Panc1 (cell line): ENCODE measurements at regions not wholly inside any gene's neighbourhood (a gene's known extent, or its start where the extent isn't known, plus 50 kb on each side); places are given as distances from the start of the nearest gene placed in this dataset.
"Not testable (repeated sequence)": the region's sequence is repeated elsewhere in the genome, so short reads cannot be mapped to it uniquely, and the experiment has no call there.

Source experiments
- ATAC-seq: fragments of 200-7000 bp; cut with Tn5 transposase; 2 replicates; pipeline ENCODE4 v1.9.1; 2020; ENCODE audit warnings: mild to moderate bottlenecking, moderate library complexity
- BruUV-seq: library from RNA; stranded (reverse); fragments of 400-500 nt; replicated peaks from 2 replicates; lab custom pipeline; 2021; lab: Mats Ljungman, UMichigan
- CTCF ChIA-PET: fragments of 300-600 bp; sonication (Branson Sonifier 250); formaldehyde crosslinking; loops from one replicate; lab custom pipeline; 2022; ENCODE audit warnings: antibody characterized with exemption; lab: Charles Lee
- POLR2A ChIA-PET: fragments of 300-600 bp; sonication (Branson Sonifier 250); formaldehyde crosslinking; loops from one replicate; lab custom pipeline; 2022; ENCODE audit warnings: antibody characterized with exemption; lab: Charles Lee
- DNase-seq: peaks from one replicate; pipeline ENCODE4 v3.0.0-alpha.2; 2010; ENCODE audit warnings: low read depth, low spot score
- H3K27ac ChIP-seq: 2 replicates; pipeline ENCODE4 v1.5.1; 2011; ENCODE audit warnings: mild to moderate bottlenecking, low read length, inconsistent platforms
- H3K27me3 ChIP-seq: fragments of 200-500 bp; sonication (Bioruptor generic); 2 replicates; pipeline ENCODE4 v1.6.0; 2014; ENCODE audit warnings: low read length, inconsistent platforms; ENCODE audit not compliant: control insufficient read depth, insufficient read depth
- H3K36me3 ChIP-seq: fragments of 200-500 bp; sonication (Bioruptor generic); 2 replicates; pipeline ENCODE4 v1.5.1; 2014; ENCODE audit warnings: inconsistent platforms, mild to moderate bottlenecking, low read length, moderate library complexity; ENCODE audit not compliant: control insufficient read depth, insufficient read depth
- H3K4me1 ChIP-seq: 2 replicates; pipeline ENCODE4 v1.5.1; 2011; ENCODE audit warnings: inconsistent platforms, mild to moderate bottlenecking, low read length, moderate library complexity; ENCODE audit not compliant: control insufficient read depth, insufficient read depth
- H3K4me3 ChIP-seq, 2 experiments: 2 replicates each; pipeline ENCODE4 v1.5.1; 2011 to 2012; ENCODE audit warnings: low read depth in 2 of 2, low read length in 2 of 2, mild to moderate bottlenecking in 2 of 2, inconsistent platforms in 1 of 2, moderate library complexity in 1 of 2
- H3K9me3 ChIP-seq: fragments of 200-500 bp; sonication (Bioruptor generic); 2 replicates; pipeline ENCODE4 v1.5.1; 2014; ENCODE audit warnings: low read depth, mild to moderate bottlenecking, inconsistent platforms, low read length, moderate library complexity; ENCODE audit not compliant: control insufficient read depth, insufficient read depth
- POLR2AphosphoS5 ChIP-seq: IDR thresholded peaks from 2 replicates; pipeline ENCODE4 v1.6.1; 2012; ENCODE audit warnings: mild to moderate bottlenecking, low read depth, low read length, moderate library complexity
- SIN3A ChIP-seq: IDR thresholded peaks from 2 replicates; pipeline ENCODE4 v1.6.1; 2012; ENCODE audit warnings: low read depth, mild to moderate bottlenecking, low read length, moderate library complexity, borderline replicate concordance; ENCODE audit not compliant: insufficient read depth
- TCF7L2 ChIP-seq: IDR thresholded peaks from 2 replicates; pipeline ENCODE4 v1.6.1; 2011; ENCODE audit warnings: mild to moderate bottlenecking, low read depth, low read length, inconsistent platforms
- in situ Hi-C: cut with HindIII; loops from 2 replicates; pipeline ENCODE4 v1.10.0; 2016; ENCODE audit warnings: low sequenced_read_pairs, low pct_unique_long_range_greater_than_20kb
- intact Hi-C: fragments of 100-400 bp; cut with micrococcal nuclease; formaldehyde crosslinking; loops from one replicate; pipeline ENCODE4 v1.10.0; 2022; ENCODE audit not compliant: unreplicated experiment
- TF ChIP-seq, protein P1 (sequence below): fragments of 450-650 bp; IDR thresholded peaks from 2 replicates; pipeline ENCODE4 v1.5.1; 2017; ENCODE audit warnings: mild to moderate bottlenecking
- TF ChIP-seq, protein P2 (sequence below), 2 experiments: IDR thresholded peaks; 2 replicates each; pipeline ENCODE4 v1.6.1; 2011 to 2012; ENCODE audit warnings: low read depth in 2 of 2, control low read depth in 1 of 2, low read length in 1 of 2, mild to moderate bottlenecking in 1 of 2, moderate library complexity in 1 of 2; ENCODE audit not compliant: insufficient read depth in 1 of 2

DNA sequence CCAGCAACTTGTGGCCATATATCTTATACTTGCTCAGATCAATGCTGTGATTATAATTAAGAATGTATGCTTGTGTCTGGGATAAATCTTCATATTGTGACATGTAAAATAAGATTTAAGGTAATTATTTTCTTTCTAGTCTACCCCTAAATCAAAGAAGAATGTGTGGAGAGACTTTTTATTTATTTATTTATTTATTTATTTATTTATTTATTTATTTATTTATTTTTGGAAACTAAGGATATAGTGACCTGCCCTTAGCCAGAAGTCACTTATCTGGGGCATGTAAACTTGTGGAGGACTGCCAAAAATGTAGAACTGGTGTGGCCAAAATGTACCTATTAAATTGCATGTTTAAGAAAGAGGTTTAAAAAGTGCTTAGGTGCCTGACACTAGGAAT lies 144.3 kb downstream of the BEND2 start:
- H3K36me3 ChIP-seq: no peaks in the 10 kb centered on the region
- ChIA-PET POLR2A (no interaction called here), CTCF (no interaction called here)
- ATAC-seq (no peak), DNase-seq (no peak)
- no TSS peak for BruUV-seq
- H3K27ac ChIP-seq: no peak overlapping the region
- in situ Hi-C loops (no loop called here), intact Hi-C loops (no loop called here)
- no peak for TF ChIP-seq TCF7L2
- TF ChIP-seq SIN3A: no peak
- TF ChIP-seq, protein P1, sequence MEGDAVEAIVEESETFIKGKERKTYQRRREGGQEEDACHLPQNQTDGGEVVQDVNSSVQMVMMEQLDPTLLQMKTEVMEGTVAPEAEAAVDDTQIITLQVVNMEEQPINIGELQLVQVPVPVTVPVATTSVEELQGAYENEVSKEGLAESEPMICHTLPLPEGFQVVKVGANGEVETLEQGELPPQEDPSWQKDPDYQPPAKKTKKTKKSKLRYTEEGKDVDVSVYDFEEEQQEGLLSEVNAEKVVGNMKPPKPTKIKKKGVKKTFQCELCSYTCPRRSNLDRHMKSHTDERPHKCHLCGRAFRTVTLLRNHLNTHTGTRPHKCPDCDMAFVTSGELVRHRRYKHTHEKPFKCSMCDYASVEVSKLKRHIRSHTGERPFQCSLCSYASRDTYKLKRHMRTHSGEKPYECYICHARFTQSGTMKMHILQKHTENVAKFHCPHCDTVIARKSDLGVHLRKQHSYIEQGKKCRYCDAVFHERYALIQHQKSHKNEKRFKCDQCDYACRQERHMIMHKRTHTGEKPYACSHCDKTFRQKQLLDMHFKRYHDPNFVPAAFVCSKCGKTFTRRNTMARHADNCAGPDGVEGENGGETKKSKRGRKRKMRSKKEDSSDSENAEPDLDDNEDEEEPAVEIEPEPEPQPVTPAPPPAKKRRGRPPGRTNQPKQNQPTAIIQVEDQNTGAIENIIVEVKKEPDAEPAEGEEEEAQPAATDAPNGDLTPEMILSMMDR: no peak
- TF ChIP-seq, protein P2, sequence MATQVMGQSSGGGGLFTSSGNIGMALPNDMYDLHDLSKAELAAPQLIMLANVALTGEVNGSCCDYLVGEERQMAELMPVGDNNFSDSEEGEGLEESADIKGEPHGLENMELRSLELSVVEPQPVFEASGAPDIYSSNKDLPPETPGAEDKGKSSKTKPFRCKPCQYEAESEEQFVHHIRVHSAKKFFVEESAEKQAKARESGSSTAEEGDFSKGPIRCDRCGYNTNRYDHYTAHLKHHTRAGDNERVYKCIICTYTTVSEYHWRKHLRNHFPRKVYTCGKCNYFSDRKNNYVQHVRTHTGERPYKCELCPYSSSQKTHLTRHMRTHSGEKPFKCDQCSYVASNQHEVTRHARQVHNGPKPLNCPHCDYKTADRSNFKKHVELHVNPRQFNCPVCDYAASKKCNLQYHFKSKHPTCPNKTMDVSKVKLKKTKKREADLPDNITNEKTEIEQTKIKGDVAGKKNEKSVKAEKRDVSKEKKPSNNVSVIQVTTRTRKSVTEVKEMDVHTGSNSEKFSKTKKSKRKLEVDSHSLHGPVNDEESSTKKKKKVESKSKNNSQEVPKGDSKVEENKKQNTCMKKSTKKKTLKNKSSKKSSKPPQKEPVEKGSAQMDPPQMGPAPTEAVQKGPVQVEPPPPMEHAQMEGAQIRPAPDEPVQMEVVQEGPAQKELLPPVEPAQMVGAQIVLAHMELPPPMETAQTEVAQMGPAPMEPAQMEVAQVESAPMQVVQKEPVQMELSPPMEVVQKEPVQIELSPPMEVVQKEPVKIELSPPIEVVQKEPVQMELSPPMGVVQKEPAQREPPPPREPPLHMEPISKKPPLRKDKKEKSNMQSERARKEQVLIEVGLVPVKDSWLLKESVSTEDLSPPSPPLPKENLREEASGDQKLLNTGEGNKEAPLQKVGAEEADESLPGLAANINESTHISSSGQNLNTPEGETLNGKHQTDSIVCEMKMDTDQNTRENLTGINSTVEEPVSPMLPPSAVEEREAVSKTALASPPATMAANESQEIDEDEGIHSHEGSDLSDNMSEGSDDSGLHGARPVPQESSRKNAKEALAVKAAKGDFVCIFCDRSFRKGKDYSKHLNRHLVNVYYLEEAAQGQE (IDR thresholded peaks at IDR 0.05; ENCODE audit: insufficient read depth in 1 of 2, low read depth in 2 of 2, low read length in 1 of 2): no peak
- no peak for TF ChIP-seq POLR2AphosphoS5
- no peaks in the 10 kb centered on the region for H3K4me1 ChIP-seq
- no peak overlapping the region for H3K4me3 ChIP-seq
- no peaks in the 10 kb centered on the region for H3K27me3 ChIP-seq
- no peaks in the 10 kb centered on the region for H3K9me3 ChIP-seq

DNA sequence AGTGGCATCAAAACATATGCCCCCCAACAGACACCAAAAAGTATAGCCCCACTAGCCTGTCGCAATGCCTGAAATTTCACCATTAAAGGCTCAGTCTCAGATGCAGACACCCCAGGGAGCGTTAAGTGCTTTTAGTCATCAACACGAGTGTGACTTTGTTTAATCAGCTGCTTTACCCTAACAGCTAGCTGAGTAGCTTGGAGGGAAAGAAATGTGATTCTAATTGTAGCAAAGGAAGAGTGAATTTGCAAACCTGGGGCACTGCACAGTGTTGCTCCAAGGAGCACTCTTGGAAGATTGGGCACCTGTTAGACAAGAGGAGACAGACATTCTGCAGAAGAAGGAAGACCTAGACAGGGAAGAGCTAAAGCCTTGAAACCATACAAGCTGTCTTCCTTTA lies 145.1 kb downstream of the BEND2 start:
- Histone ChIP-seq H3K4me1 (no peaks in the 10 kb centered on the region), H3K27me3 (no peaks in the 10 kb centered on the region), H3K4me3 (no peak overlapping the region), H3K36me3 (no peaks in the 10 kb centered on the region), H3K9me3 (no peaks in the 10 kb centered on the region), H3K27ac (no peak overlapping the region)
- POLR2A ChIA-PET: no interaction called here
- no peak for TF ChIP-seq POLR2AphosphoS5
- no peak for TF ChIP-seq SIN3A
- TF ChIP-seq, protein P2 (IDR thresholded peaks at IDR 0.05; ENCODE audit: insufficient read depth in 1 of 2, low read depth in 2 of 2, low read length in 1 of 2): no peak
- TF ChIP-seq, protein P1: no peak
- TF ChIP-seq TCF7L2: no peak
- intact Hi-C loops (no loop called here), in situ Hi-C loops (no loop called here)
- CTCF ChIA-PET: no interaction called here
- DNase-seq: no peak
- ATAC-seq: no peak
- no TSS peak for BruUV-seq

DNA sequence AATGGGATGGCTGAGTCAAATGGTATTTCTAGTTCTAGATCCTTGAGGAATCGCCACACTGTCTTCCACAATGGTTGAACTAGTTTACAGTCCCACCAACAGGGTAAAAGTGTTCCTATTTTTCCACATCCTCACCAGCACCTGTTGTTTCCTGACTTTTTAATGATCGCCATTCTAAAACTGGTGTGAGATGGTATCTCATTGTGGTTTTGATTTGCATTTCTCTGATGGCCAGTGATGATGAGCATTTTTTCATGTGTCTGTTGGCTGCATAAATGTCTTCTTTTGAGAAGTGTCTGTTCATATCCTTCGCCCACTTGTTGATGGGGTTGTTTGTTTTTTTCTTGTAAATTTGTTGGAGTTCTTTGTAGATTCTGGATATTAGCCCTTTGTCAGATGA lies 152.6 kb downstream of the BEND2 start:
- H3K4me3 ChIP-seq, POLR2A ChIA-PET, intact Hi-C loops, H3K9me3 ChIP-seq, DNase-seq, in situ Hi-C loops, CTCF ChIA-PET, H3K27ac ChIP-seq, ATAC-seq, H3K27me3 ChIP-seq, BruUV-seq, H3K36me3 ChIP-seq, H3K4me1 ChIP-seq: not testable (repeated sequence)
